CD4-positive, alpha-beta T cell (primary cell): ENCODE measurements at regions not wholly inside any gene's neighbourhood (a gene's known extent, or its start where the extent isn't known, plus 50 kb on each side); places are given as distances from the start of the nearest gene placed in this dataset.

Source experiments
- ATAC-seq: fragments of 200-7000 bp; cut with Tn5 transposase; one replicate; pipeline ENCODE4 v1.10.0; 2022; ENCODE audit warnings: mild to moderate bottlenecking; ENCODE audit not compliant: poor library complexity
- CTCF ChIA-PET: fragments of 350-600 bp; sonication (Branson Sonifier 250); formaldehyde crosslinking; loops from one replicate; lab custom pipeline; 2021; ENCODE audit warnings: antibody characterized with exemption, inconsistent platforms; lab: Charles Lee
- POLR2A ChIA-PET: fragments of 350-600 bp; sonication (Branson Sonifier 250); formaldehyde crosslinking; loops from one replicate; lab custom pipeline; 2021; ENCODE audit warnings: antibody characterized with exemption, inconsistent platforms; lab: Charles Lee
- DNase-seq, 14 experiments: peaks; one replicate each; pipeline ENCODE4 v3.0.0-alpha.2; 2013 to 2020; ENCODE audit warnings: mixed read lengths in 2 of 14
- H3K27ac ChIP-seq, 2 donors: one replicate each; pipeline versions ENCODE4 v1.5.1 to v1.7.0; 2013; ENCODE audit warnings: low read length in 2 of 2, low read depth in 1 of 2, mild to moderate bottlenecking in 1 of 2
- H3K27me3 ChIP-seq, 2 experiments: 1 replicate in 1 of 2; 2 replicates in 1 of 2; pipeline versions ENCODE4 v1.6.1 to v1.7.0; 2013; ENCODE audit warnings: low read length in 2 of 2, control low read depth in 1 of 2, mild to moderate bottlenecking in 1 of 2, moderate library complexity in 1 of 2; ENCODE audit not compliant: insufficient read depth in 2 of 2, control insufficient read depth in 1 of 2
- H3K36me3 ChIP-seq: one replicate; pipeline ENCODE4 v1.6.1; 2013; ENCODE audit warnings: low read length, control low read depth; ENCODE audit not compliant: insufficient read depth
- H3K4me1 ChIP-seq: one replicate; pipeline ENCODE4 v1.6.1; 2013; ENCODE audit warnings: low read length, control low read depth; ENCODE audit not compliant: insufficient read depth
- H3K4me3 ChIP-seq: one replicate; pipeline ENCODE4 v1.5.1; 2013; ENCODE audit warnings: mild to moderate bottlenecking, low read length, moderate library complexity
- H3K9me3 ChIP-seq, 2 experiments: 1 replicate in 1 of 2; 2 replicates in 1 of 2; pipeline versions ENCODE4 v1.6.1 to v1.7.0; 2013; ENCODE audit warnings: low read length in 2 of 2, mild to moderate bottlenecking in 2 of 2, control low read depth in 1 of 2, moderate library complexity in 1 of 2; ENCODE audit not compliant: control insufficient read depth in 1 of 2, insufficient read depth in 1 of 2
- H3K27ac Mint-ChIP-seq: one replicate; pipeline ENCODE4 v1.8.0; 2020; ENCODE audit warnings: mixed read lengths
- H3K27me3 Mint-ChIP-seq: one replicate; pipeline ENCODE4 v1.8.0; 2021; ENCODE audit warnings: mixed read lengths
- H3K36me3 Mint-ChIP-seq: one replicate; pipeline ENCODE4 v1.8.0; 2021; ENCODE audit warnings: low read depth, mixed read lengths
- H3K4me1 Mint-ChIP-seq: one replicate; pipeline ENCODE4 v1.8.0; 2021; ENCODE audit warnings: low read depth, mixed read lengths
- H3K4me3 Mint-ChIP-seq: one replicate; pipeline ENCODE4 v1.8.0; 2020; ENCODE audit warnings: mild to moderate bottlenecking, mixed read lengths
- H3K9me3 Mint-ChIP-seq: one replicate; pipeline ENCODE4 v1.8.0; 2020; ENCODE audit warnings: mixed read lengths
- intact Hi-C, 2 experiments: fragments of 100-400 bp; cut with DNase I in 1 of 2; cut with micrococcal nuclease in 1 of 2; formaldehyde crosslinking; loops; one replicate each; pipeline versions ENCODE4 v1.15.1 to v1.9.0; 2023 to 2025; cut with DNase I, micrococcal nuclease
- TF ChIP-seq, protein P1 (sequence below): fragments of 200-600 bp; IDR thresholded peaks from one replicate; pipeline ENCODE4 v1.8.0; 2022; ENCODE audit warnings: antibody characterized with exemption, mild to moderate bottlenecking

DNA sequence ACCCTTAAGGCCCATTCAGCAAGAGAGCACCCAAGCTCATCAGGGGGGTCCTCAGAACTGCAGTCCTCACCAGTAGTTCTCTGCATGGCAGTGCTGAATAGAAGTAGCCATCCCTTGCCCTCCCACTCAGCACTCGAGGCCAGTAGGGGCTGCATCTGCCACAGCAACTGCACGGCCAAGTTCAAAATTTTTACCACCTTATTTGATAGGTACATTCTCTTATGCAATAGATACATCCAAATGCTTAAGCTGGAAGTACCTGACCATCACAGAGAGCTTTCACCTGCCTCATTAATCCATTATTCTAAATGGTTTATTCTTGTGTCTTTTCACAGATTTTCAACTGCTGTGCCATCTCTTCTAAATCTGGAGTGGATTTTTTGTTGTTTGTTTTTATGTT lies 1307.4 kb downstream of the SLITRK5 start:
- Mint-ChIP-seq H3K36me3 (no peaks in the 10 kb centered on the region), H3K27ac (no peak overlapping the region), H3K9me3 (no peaks in the 10 kb centered on the region), H3K4me3 (no peak overlapping the region), H3K27me3 (no peaks in the 10 kb centered on the region), H3K4me1 (peaks cover 8% of the 10 kb centered on the region)
- DNase-seq: no peak
- no peak overlapping the region for H3K27ac ChIP-seq
- H3K4me3 ChIP-seq: no peak overlapping the region
- ChIA-PET CTCF (no interaction called here), POLR2A (no interaction called here)
- TF ChIP-seq, protein P1, sequence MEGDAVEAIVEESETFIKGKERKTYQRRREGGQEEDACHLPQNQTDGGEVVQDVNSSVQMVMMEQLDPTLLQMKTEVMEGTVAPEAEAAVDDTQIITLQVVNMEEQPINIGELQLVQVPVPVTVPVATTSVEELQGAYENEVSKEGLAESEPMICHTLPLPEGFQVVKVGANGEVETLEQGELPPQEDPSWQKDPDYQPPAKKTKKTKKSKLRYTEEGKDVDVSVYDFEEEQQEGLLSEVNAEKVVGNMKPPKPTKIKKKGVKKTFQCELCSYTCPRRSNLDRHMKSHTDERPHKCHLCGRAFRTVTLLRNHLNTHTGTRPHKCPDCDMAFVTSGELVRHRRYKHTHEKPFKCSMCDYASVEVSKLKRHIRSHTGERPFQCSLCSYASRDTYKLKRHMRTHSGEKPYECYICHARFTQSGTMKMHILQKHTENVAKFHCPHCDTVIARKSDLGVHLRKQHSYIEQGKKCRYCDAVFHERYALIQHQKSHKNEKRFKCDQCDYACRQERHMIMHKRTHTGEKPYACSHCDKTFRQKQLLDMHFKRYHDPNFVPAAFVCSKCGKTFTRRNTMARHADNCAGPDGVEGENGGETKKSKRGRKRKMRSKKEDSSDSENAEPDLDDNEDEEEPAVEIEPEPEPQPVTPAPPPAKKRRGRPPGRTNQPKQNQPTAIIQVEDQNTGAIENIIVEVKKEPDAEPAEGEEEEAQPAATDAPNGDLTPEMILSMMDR: no peak
- no peaks in the 10 kb centered on the region for H3K27me3 ChIP-seq
- intact Hi-C loops: no loop called here
- no peaks in the 10 kb centered on the region for H3K9me3 ChIP-seq
- ATAC-seq: no peak
- H3K36me3 ChIP-seq: no peaks in the 10 kb centered on the region
- no peaks in the 10 kb centered on the region for H3K4me1 ChIP-seq

DNA sequence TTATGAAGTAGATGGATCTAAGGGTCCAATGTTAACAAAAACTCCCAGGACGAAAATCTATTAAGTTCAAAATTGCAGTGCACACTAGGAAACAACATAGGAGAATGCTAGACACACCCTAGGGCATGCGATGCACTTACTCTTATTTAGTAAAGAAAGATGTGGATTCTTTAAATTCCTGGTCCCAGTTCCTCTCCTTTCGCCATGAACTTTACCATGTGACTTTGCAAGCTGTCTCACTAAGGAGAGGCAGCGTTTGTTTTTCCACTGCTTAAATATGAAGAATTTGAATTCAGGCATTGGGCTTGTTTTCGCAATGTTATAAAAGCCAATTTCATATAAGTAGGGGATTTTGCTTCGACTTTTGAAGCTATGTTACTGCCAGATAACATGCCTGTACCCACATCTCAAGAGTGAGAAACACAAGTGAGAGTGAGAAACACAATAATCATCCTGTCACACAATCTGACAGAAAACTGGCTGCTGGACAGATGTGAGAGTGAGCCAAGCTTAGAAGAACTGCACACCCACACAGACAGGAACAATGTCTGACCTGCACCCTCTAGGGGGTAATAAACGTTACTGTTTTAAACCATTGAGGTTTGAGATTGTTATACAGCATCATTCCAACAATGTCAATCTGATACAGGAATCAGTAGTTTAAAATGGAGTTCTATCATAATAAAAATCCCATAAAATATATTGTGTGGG lies 1308.4 kb downstream of the SLITRK5 start:
- no peaks in the 10 kb centered on the region for H3K9me3 Mint-ChIP-seq
- no peak overlapping the region for H3K27ac Mint-ChIP-seq

DNA sequence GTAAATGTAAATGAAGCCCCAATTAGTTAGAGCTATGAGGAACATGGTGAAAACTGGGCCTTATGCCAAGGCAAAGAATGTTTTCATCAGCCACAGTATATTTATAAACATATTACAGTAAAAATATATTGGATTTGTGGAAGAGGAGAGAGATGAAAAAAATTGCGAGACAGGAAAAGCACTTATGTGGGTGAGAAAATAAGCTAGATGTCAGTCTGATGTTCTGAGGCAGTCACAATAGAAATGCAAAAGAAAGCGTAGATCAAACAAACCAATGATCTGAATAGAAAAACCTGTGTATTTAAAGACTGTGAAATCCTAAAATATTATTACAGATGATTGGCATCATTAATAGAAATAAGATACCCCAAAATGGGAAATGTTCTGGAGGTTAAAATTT lies 1332.5 kb downstream of the SLITRK5 start:
- H3K27me3 Mint-ChIP-seq: no peaks in the 10 kb centered on the region
- H3K9me3 Mint-ChIP-seq: peaks cover 2% of the 10 kb centered on the region
- Histone ChIP-seq H3K4me3 (no peak overlapping the region), H3K27ac (no peak overlapping the region), H3K4me1 (no peaks in the 10 kb centered on the region), H3K9me3 (no peaks in the 10 kb centered on the region), H3K36me3 (no peaks in the 10 kb centered on the region), H3K27me3 (no peaks in the 10 kb centered on the region)
- CTCF ChIA-PET: no interaction called here
- H3K27ac Mint-ChIP-seq: no peak overlapping the region
- H3K36me3 Mint-ChIP-seq: no peaks in the 10 kb centered on the region
- intact Hi-C loops: no loop called here
- H3K4me1 Mint-ChIP-seq: no peaks in the 10 kb centered on the region
- POLR2A ChIA-PET: no interaction called here
- TF ChIP-seq, protein P1: no peak
- no peak overlapping the region for H3K4me3 Mint-ChIP-seq
- ATAC-seq: no peak
- DNase-seq: no peak

More for the DNA sequence above, 1308.4 kb downstream of the SLITRK5 start:
- ATAC-seq (no peak), DNase-seq (peak in 1 of 14 experiments; percentile 26)
- no peak overlapping the region for H3K4me3 Mint-ChIP-seq
- ChIA-PET POLR2A (no interaction called here), CTCF (no interaction called here)
- H3K27ac ChIP-seq: no peak overlapping the region
- H3K27me3 ChIP-seq: no peaks in the 10 kb centered on the region
- H3K4me3 ChIP-seq: no peak overlapping the region
- no peaks in the 10 kb centered on the region for H3K9me3 ChIP-seq
- no peaks in the 10 kb centered on the region for H3K27me3 Mint-ChIP-seq
- no peaks in the 10 kb centered on the region for H3K4me1 ChIP-seq
- H3K36me3 ChIP-seq: no peaks in the 10 kb centered on the region
- TF ChIP-seq, protein P1: no peak
- peaks cover 8% of the 10 kb centered on the region for H3K4me1 Mint-ChIP-seq
- H3K36me3 Mint-ChIP-seq: no peaks in the 10 kb centered on the region
- intact Hi-C loops: no loop called here
